Activated T-helper 2 cell treated with anti-CD3 and anti-CD28 coated beads, Interferon-gamma antibody, Interleukin-2, Interleukin-4, amounts not matched to agents 10 μg/mL and 5 μg/mL and 100 μg/mL, durations not matched to agents 14 hours and 24 hours and 36 hours (primary cell): ENCODE measurements at regions not wholly inside any gene's neighbourhood (a gene's known extent, or its start where the extent isn't known, plus 50 kb on each side); places are given as distances from the start of the nearest gene placed in this dataset.

Experiments used
- DNase-seq: peaks from one replicate; pipeline ENCODE4 v3.0.0; 2021; ENCODE audit warnings: low spot score
- H3K27ac Mint-ChIP-seq: one replicate; pipeline ENCODE4 v1.8.0; 2021; ENCODE audit warnings: mixed read lengths
- H3K27me3 Mint-ChIP-seq: one replicate; pipeline ENCODE4 v1.8.0; 2021; ENCODE audit warnings: low read depth, mixed read lengths
- H3K36me3 Mint-ChIP-seq: one replicate; pipeline ENCODE4 v1.8.0; 2021; ENCODE audit warnings: low read depth, mixed read lengths
- H3K4me1 Mint-ChIP-seq: one replicate; pipeline ENCODE4 v1.8.0; 2021; ENCODE audit warnings: low read depth, mixed read lengths
- H3K4me3 Mint-ChIP-seq: one replicate; pipeline ENCODE4 v1.8.0; 2021; ENCODE audit warnings: low read depth, mild to moderate bottlenecking, moderate library complexity, mixed read lengths
- H3K9me3 Mint-ChIP-seq: one replicate; pipeline ENCODE4 v1.8.0; 2021; ENCODE audit warnings: mixed read lengths
- intact Hi-C: fragments of 100-400 bp; cut with micrococcal nuclease; formaldehyde crosslinking; loops from one replicate; pipeline ENCODE4 v1.15.1; 2023

- no peaks in the 10 kb centered on the region for H3K4me1 Mint-ChIP-seq
- no peak overlapping the region for H3K4me3 Mint-ChIP-seq
- H3K27ac Mint-ChIP-seq: no peak overlapping the region
- intact Hi-C loops: no loop called here
- no peak for DNase-seq
- H3K9me3 Mint-ChIP-seq: peaks cover 9% of the 10 kb centered on the region
- H3K27me3 Mint-ChIP-seq: no peaks in the 10 kb centered on the region
- H3K36me3 Mint-ChIP-seq: no peaks in the 10 kb centered on the region
These were observed 209.9 kb downstream of the COL4A1 start for GRCh38 chr13:110097013-110097412.

GRCh38 chr13:110092831-110093247, 214.1 kb downstream of the COL4A1 start:
- Mint-ChIP-seq H3K27ac (no peak overlapping the region), H3K4me1 (no peaks in the 10 kb centered on the region), H3K4me3 (no peak overlapping the region), H3K9me3 (no peaks in the 10 kb centered on the region), H3K36me3 (no peaks in the 10 kb centered on the region), H3K27me3 (no peaks in the 10 kb centered on the region)
- intact Hi-C loops: no loop called here
- no peak for DNase-seq

- no peak overlapping the region for H3K27ac Mint-ChIP-seq
- intact Hi-C loops: no loop called here
- H3K27me3 Mint-ChIP-seq: no peaks in the 10 kb centered on the region
- DNase-seq: no peak
- no peak overlapping the region for H3K4me3 Mint-ChIP-seq
- no peaks in the 10 kb centered on the region for H3K9me3 Mint-ChIP-seq
- no peaks in the 10 kb centered on the region for H3K4me1 Mint-ChIP-seq
- no peaks in the 10 kb centered on the region for H3K36me3 Mint-ChIP-seq
These were observed 217.1 kb downstream of the COL4A1 start for GRCh38 chr13:110089815-110090214.

- Mint-ChIP-seq H3K4me3 (no peak overlapping the region), H3K4me1 (no peaks in the 10 kb centered on the region), H3K9me3 (no peaks in the 10 kb centered on the region), H3K27me3 (no peaks in the 10 kb centered on the region), H3K27ac (no peak overlapping the region), H3K36me3 (no peaks in the 10 kb centered on the region)
- intact Hi-C loops: no loop called here
- DNase-seq: no peak
These were observed 217.9 kb downstream of the COL4A1 start for GRCh38 chr13:110089100-110089499.

- intact Hi-C loops: no loop called here
- Mint-ChIP-seq H3K27ac (no peak overlapping the region), H3K4me1 (no peaks in the 10 kb centered on the region), H3K27me3 (no peaks in the 10 kb centered on the region), H3K9me3 (no peaks in the 10 kb centered on the region), H3K4me3 (no peak overlapping the region), H3K36me3 (no peaks in the 10 kb centered on the region)
- DNase-seq: no peak
These were observed 233.0 kb downstream of the COL4A1 start for GRCh38 chr13:110073982-110074381.

- H3K4me1 Mint-ChIP-seq: no peaks in the 10 kb centered on the region
- no peak overlapping the region for H3K4me3 Mint-ChIP-seq
- intact Hi-C loops: no loop called here
- H3K27me3 Mint-ChIP-seq: no peaks in the 10 kb centered on the region
- no peaks in the 10 kb centered on the region for H3K9me3 Mint-ChIP-seq
- no peaks in the 10 kb centered on the region for H3K36me3 Mint-ChIP-seq
- no peak for DNase-seq
- H3K27ac Mint-ChIP-seq: no peak overlapping the region
These were observed 236.3 kb downstream of the COL4A1 start for GRCh38 chr13:110070511-110071120.

- Mint-ChIP-seq H3K27ac (no peak overlapping the region), H3K9me3 (no peaks in the 10 kb centered on the region), H3K4me3 (no peak overlapping the region), H3K36me3 (no peaks in the 10 kb centered on the region), H3K27me3 (no peaks in the 10 kb centered on the region), H3K4me1 (no peaks in the 10 kb centered on the region)
- no peak for DNase-seq
- intact Hi-C loops: no loop called here
These were observed 236.9 kb downstream of the COL4A1 start for GRCh38 chr13:110070046-110070445.

GRCh38 chr13:110068176-110068473, 238.8 kb downstream of the COL4A1 start:
- intact Hi-C loops: no loop called here
- Mint-ChIP-seq H3K27me3 (no peaks in the 10 kb centered on the region), H3K4me1 (no peaks in the 10 kb centered on the region), H3K9me3 (no peaks in the 10 kb centered on the region), H3K36me3 (no peaks in the 10 kb centered on the region), H3K4me3 (no peak overlapping the region), H3K27ac (no peak overlapping the region)
- no peak for DNase-seq

GRCh38 chr13:110067355-110068175, 239.4 kb downstream of the COL4A1 start:
- no peak overlapping the region for H3K27ac Mint-ChIP-seq
- H3K4me1 Mint-ChIP-seq: no peaks in the 10 kb centered on the region
- H3K4me3 Mint-ChIP-seq: no peak overlapping the region
- intact Hi-C loops: no loop called here
- H3K9me3 Mint-ChIP-seq: no peaks in the 10 kb centered on the region
- no peaks in the 10 kb centered on the region for H3K36me3 Mint-ChIP-seq
- no peak for DNase-seq
- H3K27me3 Mint-ChIP-seq: no peaks in the 10 kb centered on the region

GRCh38 chr13:110065780-110066179, 241.2 kb downstream of the COL4A1 start:
- Mint-ChIP-seq H3K27me3 (no peaks in the 10 kb centered on the region), H3K27ac (no peak overlapping the region), H3K36me3 (no peaks in the 10 kb centered on the region), H3K4me3 (no peak overlapping the region), H3K4me1 (no peaks in the 10 kb centered on the region), H3K9me3 (no peaks in the 10 kb centered on the region)
- intact Hi-C loops: no loop called here
- no peak for DNase-seq

- H3K9me3 Mint-ChIP-seq: no peaks in the 10 kb centered on the region
- no peaks in the 10 kb centered on the region for H3K27me3 Mint-ChIP-seq
- no peaks in the 10 kb centered on the region for H3K4me1 Mint-ChIP-seq
- no peak overlapping the region for H3K4me3 Mint-ChIP-seq
- no peaks in the 10 kb centered on the region for H3K36me3 Mint-ChIP-seq
- intact Hi-C loops: no loop called here
- no peak for DNase-seq
- H3K27ac Mint-ChIP-seq: no peak overlapping the region
These were observed 243.2 kb downstream of the COL4A1 start for GRCh38 chr13:110063490-110064421.

GRCh38 chr13:110062777-110063442, 244.0 kb downstream of the COL4A1 start:
- no peak overlapping the region for H3K4me3 Mint-ChIP-seq
- no peaks in the 10 kb centered on the region for H3K27me3 Mint-ChIP-seq
- no peaks in the 10 kb centered on the region for H3K9me3 Mint-ChIP-seq
- intact Hi-C loops: no loop called here
- H3K27ac Mint-ChIP-seq: no peak overlapping the region
- no peaks in the 10 kb centered on the region for H3K36me3 Mint-ChIP-seq
- DNase-seq: no peak
- no peaks in the 10 kb centered on the region for H3K4me1 Mint-ChIP-seq
